Activated T-helper 1 cell treated with Interleukin-2 at 50 U/mL for 16 hours (primary cell): ENCODE measurements at regions not wholly inside any gene's neighbourhood (a gene's known extent, or its start where the extent isn't known, plus 50 kb on each side); places are given as distances from the start of the nearest gene placed in this dataset.
"Not testable (repeated sequence)": the region's sequence is repeated elsewhere in the genome, so short reads cannot be mapped to it uniquely, and the experiment has no call there.

ENCODE experiments used
- DNase-seq: peaks from one replicate; pipeline ENCODE4 v3.0.0-alpha.2; 2020; ENCODE audit warnings: low read depth

DNA sequence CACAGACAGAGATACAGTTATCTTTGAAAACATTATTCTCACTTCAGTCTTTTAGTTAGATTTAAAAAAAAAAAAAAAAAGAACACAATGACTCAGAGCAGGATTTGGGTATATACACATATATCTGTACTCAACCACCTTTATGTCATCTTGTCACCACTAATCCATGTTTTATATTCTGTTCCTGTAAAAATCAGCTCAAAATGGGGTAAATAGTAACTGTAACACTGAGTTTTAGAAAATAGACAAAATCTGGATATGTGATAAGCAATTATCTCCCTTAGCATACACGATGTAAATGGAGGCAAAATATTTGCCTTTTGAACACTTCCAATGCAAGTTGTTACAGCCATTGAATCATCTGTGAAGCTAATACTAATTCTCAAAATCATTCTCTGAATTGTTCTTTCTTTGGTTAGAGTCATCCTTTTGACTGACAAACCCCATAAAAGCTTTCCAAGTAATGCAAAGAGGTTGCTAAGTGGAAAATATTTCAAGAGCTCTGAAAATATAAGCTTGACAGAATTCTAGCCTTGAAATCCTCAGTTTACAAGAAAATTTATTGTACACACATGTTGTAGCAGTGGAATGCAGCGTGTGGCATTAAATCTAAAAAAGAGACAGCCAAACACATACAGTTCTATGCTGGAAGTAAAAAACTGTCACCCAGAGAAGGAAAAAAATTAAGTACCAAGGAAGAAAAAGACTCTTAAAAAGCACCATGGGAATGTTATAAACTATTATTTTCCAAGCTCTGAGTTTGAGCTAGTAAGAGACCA lies 502.2 kb upstream of the PHF14 start:
- no peak for DNase-seq

DNA sequence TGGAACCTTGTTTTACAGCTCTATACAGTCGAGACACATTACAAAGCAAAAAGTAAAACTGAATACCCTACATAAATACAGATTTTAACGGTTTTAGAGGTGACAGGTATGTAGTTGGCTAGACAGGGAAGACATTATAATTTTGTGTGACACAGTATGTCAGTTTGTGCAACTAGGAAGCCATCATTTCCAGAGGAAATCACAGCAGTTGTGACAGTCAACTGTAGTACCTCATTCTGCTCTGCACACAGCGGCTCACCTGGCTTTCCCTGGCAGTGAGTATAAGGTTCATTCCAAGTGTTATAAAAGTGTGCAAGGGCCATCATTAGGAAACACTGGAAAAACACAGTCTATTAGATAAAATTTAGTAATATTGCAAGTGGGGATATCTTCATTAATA lies 501.6 kb upstream of the PHF14 start:
- no peak for DNase-seq

DNA sequence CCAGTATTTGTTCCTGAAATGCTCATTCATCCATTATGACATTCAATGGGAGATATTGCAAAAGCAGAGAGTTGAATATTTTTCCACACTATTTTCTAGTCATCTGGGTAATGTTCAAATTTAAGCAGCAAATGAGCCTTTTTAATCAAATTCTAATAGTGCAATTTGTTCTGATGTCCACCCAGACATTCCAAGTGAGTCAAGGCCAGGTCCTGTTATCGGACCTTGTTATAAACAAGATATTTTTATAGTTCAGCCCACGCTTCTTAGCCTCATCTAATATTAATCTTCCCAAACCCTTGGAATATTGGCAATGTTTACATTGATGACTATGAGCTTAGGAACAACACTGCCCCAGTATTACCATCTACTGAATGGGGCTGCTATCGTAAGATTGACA lies 500.1 kb upstream of the PHF14 start:
- DNase-seq: no peak

DNA sequence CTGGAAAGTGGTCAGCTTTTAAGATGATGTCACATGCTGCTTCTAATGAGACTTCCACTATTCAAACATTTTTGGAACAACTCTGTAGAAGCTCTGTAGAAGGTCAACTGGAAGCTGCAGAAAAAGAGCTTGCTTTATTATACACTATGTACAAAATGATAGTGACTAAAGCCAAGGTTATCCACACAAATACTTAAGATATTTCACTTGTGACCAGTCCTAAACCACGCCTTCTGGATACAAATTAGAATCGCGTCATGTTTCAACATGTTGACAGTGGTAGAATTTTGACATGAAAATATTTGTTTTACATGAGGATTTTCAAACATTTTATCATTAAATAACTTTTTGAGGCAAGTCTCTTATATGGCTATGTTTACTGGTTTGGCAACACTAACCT lies 499.6 kb upstream of the PHF14 start:
- DNase-seq: no peak

DNA sequence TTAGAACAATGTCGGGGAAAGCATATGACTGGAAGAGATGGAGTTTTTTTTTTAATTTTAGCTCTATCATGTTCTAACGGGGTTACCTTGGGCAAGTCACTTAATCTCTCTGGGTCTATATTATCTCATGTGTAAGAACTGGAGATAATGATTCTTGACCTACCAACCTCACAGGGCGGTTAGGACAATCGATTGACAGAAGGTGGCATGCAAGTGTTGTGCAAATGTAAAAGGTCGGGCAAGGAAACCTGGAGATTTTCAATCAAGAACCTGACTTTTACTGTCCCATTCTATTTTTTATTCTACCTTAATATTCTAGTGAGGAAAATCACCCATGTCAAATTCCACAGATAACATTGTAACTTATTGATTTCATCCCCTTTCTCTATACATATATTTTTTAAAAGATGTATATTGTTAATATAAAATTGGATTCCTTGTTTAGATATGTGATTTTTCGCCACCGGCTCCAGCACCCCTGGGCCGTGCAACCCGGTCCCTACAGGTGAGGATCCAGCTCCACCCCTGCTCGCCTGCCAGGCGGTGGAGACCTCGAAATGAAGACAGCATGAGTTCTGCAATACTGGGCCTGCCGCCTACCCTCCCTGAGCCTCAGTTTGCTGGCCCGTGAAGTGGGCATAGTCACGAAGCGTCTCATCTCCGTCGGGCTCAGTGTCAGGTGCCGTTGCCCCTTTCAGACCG lies 497.6 kb upstream of the PHF14 start:
- no peak for DNase-seq

DNA sequence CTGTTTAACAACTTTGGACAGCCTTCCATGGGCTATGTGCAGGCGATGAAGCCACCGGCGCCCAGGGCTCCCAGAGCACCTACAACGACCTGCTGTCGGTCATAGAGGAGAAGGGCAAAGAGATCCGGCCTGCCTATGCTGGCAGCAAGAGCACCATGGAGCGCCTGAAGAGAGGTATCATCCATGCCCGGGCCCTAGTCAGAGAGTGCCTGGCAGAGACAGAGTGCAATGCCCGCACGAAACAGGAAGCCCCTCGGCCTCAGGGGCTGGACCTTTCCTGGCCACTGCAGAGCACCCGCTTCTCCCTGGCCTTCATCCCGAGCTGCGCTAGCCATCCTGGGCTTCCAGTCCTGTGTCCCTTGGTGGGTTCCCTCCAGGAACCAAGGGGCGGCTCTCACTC lies 497.0 kb upstream of the PHF14 start:
- no peak for DNase-seq

DNA sequence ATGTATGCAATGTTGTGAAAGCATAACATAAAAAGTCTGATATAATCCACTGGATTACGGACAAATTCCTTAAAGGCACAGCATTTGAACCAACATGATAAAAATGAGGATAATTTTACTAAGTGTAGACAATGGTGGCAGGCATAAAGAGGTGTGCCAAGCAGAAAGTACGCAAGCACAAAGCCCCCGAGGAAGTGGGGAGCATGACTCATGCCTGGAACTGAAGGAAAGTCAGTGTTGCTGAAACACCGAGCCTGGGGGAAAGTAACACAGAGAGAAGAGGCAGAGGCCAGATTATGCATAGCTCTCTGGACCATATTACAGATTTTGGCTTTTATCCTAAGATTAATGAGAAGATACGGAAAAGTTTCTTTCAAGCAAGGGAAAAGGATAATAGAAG lies 490.0 kb upstream of the PHF14 start:
- DNase-seq: no peak

DNA sequence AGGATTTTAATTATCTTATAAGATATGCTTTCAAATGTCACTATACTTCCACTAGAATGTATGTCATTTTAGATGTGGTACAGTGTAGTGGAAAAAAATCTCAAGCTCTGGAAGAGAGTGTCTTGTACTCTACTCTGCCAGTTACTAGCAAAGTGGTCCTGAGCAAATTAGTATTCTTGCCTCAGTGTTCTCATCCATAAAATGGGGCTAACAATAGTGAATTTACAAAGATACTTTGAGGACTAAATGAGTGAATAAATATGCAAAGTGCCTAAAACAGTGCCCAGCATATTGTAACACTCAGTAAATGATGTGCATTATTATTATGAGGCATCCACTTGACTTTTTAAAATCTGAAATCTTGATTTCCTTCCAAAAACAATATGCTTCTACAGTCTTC lies 488.9 kb upstream of the PHF14 start:
- DNase-seq: no peak

DNA sequence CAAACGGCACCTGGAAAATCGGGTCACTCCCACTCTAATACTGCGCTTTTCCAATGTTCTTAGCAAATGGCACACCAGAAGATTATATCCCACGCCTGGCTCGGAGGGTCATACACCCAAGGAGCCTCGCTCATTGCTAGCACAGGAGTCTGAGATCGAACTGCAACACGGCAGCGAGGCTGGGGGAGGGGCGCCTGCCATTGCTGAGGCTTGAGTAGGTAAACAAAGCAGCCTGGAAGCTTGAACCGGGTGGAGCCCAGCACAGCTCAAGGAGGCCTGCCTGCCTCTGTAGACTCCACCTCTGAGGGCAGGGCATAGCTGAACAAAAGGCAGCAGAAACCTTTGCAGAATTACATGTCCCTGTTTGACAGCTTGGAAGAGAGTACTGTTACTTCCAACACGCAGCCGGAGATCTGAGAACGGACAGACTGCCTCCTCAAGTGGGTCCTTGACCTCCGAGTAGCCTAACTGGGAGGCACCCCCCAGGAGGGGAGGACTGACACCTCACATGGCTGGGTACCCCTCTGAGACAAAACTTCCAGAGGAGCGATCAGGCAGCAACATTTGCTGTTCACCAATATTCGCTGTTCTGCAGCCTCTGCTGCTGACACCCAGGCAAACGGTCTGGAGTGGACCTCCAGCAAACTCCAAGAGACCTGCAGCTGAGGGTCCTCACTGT lies 472.3 kb upstream of the PHF14 start:
- DNase-seq: not testable (repeated sequence)

DNA sequence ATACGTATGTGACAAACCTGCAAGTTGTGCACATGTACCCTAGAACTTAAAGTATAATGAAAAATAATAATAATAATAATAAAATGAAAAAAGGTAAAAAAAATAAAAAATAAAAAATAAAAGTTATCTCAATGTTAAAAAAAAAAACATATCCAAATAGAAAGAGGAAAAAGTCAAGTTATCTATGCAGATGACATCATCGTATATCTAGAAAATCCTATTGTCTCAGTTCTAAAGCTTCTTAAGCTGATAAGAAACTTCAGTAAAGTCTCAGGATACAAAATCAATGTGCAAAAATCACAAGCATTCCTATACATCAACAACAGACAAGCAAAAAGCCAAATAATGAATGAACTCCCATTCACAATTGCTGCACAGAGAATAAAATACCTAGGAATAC lies 466.6 kb upstream of the PHF14 start:
- DNase-seq: no peak

DNA sequence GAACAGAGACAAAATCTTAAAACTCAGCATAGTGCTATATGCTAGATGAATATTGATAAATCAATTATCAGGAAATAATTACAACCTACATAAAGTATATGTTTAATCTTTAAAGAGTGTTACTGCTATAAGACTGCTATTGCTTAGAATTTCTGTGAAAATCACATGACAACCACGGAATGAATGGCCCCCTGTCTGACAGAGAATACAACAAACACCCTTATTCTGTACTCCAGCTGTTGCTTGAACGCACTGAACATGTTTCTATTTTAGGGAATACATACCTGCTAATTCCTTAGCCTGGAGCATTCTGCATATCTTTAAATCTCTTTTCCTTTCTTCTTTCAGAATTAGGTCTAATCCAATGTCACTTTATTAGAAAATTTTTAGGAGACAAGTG lies 452.4 kb upstream of the PHF14 start:
- DNase-seq: no peak

DNA sequence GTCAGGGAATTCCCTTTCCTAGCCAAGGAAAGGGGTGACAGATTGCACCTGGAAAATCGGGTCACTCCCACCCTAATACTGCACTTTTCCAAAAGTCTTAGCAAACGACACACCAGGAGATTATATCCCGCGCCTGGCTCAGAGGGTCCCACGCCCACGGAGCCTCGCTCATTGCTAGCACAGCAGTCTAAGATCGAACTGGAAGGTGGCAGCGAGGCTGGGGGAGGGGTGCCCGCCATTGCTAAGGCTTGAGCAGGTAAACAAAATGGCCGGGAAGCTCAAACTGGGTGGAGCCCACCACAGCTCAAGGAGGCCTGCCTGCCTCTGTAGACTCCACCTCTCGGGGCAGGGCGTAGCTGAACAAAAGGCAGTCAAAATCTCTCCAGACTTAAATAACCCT lies 440.2 kb upstream of the PHF14 start:
- DNase-seq: not testable (repeated sequence)

DNA sequence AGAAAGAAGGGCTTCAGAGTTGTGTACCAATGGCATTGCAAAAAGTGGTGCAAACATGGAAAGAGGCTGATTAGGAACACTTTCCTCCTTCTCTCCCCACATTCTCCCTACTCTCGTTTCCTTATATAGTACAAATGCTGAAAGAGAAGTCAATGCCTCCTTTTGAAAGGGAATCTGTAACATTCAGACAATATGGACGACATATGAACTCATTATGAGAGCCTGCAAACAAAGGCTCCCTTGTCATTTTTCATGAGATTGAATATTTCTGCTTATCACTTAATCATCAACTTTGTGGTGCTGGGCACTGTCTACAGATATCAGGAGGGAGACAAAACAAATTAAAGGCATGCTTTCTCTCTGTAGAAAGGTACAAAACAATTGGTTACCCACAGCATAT lies 437.1 kb upstream of the PHF14 start:
- DNase-seq: no peak

DNA sequence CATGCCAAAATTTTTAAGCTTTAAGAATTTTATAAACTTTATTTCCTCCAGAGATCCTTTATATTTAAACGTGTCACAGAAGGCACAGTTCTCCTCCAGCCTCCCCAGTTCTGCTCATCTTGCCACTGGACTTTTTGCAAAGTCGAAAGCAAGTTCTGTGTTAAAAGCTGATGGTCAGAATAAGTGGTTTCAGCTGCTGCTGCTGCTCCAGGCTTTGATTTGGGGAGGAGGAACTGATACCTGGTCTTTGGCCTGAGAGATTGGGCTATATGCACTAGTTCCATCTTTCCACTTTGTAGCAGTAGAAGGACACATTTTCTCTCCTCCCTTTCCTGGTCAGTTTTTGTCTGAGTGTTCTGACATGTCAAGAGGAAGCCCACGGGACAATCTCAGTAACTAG lies 435.9 kb upstream of the PHF14 start:
- no peak for DNase-seq

DNA sequence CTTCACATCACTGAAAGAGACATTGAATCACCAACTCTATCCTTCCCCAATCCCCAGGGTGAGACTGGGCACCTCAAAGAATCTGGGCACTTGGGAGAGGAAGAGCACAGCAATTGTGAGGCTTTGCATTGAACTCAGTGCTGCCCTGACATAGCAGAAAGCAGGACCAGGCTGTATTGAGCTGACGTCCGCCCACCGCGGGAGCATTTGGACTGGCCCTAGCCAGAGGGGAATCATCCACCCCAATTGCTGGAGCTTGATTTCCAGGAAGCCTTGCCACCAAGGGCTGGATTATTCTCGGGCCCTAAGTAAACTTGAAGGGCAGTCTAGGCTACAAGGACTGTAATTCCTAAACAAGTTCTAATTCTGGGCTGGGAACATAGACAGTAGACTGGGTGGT lies 416.3 kb upstream of the PHF14 start:
- no peak for DNase-seq

DNA sequence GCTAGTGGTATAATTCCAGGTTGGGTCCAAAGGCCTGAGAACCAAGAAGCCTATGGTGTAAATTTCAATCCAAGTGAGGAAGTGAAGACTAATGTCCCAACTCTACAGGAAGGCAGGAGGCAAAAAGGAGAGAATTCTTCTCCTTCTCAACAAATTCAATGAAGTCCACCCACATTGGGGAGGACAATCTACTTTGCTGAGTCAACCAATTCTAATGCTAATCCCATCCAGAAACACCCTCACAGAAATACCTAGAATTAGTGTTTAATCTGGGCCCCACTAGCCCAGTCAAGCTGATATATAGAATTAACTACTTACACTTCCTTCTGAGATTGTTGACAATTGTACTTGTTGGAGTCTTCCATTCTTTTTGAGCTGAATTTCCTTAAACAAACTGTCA lies 413.2 kb upstream of the PHF14 start:
- DNase-seq: no peak

DNA sequence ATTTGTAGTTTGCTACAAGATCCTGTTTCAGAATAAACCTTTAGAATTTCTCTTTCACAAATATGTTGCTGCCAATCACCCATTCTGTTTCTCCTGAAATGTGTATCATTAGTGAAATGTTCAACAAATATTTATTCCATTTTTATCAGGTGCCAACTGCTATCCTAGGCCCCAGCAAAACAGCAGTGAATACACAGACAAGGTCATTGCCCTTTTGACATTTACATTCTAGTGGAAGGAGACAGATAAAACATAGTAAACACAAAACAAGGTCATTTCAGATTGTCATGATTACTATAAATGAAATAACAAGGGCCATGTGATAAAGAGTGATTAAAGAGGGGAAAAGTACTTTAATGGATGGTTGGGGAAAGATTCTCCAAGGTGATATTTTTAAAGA lies 404.8 kb upstream of the PHF14 start:
- no peak for DNase-seq

DNA sequence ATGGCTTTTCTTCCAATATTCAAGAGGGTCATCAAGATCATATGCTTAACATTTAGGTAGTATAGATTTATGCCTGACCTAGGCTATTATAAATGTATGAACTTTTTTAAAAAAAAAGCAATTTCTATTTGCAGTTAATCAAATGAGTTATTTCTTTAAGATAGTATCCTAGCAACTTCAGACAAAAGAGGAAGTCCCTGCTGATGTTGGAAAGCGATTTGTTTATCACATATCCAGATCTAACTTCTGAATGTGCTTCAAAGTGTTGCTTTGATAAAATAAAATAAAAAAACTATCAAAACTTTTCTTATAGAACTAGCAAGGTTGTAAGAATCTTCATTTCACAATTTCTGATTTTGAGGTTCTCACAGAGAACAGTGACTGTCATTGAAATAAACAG lies 401.9 kb upstream of the PHF14 start:
- DNase-seq: no peak

DNA sequence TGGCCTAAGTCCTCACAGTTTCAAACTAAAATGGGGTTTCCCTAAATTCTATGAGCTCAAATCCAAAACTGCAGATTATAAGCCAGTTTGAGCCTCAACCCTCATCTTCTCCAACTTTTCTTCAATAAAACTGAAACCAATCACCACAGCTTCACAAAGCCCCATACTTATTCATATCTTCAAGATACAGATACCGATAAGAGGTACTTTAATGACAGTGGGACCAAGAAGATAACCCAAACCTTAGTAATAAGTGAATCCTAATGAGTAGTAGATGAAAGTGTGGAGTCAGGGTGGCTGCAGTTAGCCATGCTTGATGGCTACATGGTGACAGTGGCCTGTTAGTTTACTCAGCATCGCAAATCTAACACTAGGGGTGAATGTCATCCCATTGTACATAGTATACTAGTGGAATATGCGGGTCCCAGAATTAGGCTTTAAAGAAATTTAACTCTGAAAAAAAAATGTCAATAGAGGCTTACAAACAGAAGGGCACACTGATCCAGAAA lies 395.8 kb upstream of the PHF14 start:
- DNase-seq: no peak

DNA sequence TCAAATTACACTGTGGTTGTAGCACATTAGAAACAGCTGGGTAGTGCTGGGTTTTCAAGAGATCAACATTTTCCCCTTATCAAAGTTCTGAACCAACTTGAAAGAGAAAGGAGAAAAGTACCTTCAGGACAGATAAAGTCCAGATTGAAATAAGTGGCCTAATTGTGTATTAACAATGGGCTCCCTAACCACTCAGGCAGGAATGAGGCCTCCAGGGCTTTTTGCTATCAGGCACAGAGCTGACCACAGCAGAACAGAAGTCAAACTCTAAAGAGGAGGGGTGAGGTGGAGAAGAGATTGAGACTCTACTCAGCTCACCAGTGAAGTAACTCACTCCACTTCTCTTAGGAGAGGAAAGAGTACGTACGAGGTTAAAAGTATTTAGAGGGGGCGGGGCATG lies 394.1 kb upstream of the PHF14 start:
- no peak for DNase-seq

DNA sequence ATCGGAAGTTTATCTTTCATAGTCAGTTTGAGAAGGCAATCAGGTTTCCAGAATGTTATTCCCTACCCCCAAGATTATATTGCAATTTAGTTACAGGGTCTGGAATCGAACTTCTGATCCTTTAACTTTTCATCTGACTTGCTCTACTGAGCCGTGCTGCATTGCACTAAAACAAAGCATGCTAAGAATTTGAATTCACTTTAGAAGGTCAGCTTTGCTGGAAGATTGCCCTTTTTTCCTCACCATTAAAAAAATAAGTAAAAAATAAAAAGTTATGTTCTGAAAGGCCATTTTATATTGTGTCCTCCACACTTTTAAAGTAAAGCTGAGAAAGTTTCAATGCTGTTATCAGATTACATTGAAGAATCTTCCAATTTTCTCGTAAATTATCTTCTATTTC lies 388.8 kb upstream of the PHF14 start:
- DNase-seq: no peak

DNA sequence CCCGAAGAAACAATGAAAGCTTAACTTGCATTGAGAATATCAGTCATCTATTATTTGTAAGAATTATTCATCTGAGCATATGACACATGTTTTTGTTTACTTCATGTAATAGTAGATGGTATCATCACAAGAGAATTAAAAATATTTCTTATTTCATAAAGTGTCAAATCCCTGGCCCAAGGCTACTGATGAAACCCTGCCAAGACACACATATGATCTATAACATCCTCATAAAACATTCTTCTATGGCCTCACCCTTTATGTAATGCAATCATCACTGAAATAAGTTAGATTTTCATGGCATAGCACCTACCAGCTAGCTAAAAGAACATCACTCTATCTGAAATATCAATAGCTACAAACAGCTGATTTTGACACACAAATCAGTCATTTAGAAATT lies 385.6 kb upstream of the PHF14 start:
- DNase-seq: no peak

DNA sequence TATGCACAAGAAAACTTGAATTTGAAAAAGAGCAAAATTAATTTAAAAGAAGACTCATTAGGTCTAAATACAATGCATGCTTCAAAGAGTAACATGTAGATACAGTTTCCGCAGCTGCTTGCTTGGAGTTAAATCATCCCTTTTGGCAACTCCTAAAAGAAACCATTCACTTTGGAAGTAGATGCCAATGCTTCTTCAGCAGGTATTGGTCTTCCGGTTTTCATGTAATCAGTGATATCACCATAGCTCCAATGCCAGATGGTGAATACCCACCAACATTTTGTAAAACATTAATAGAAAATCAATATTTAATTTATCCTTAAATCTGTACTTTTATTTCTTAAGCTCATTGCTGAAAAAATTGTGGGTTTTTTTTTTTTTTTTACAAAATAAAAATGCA lies 381.1 kb upstream of the PHF14 start:
- no peak for DNase-seq
